Activated CD4-positive, alpha-beta T cell treated with anti-CD3 and anti-CD28 coated beads, Interleukin-2, amount 10 ng/mL, durations not matched to agents 24 days and 14 days (primary cell): ENCODE measurements at regions not wholly inside any gene's neighbourhood (a gene's known extent, or its start where the extent isn't known, plus 50 kb on each side); places are given as distances from the start of the nearest gene placed in this dataset.

ENCODE experiments used
- DNase-seq: peaks from one replicate; pipeline ENCODE4 v3.0.0; 2022
- H3K27ac Mint-ChIP-seq: one replicate; pipeline ENCODE4 v1.8.0; 2022; ENCODE audit warnings: mild to moderate bottlenecking, mixed read lengths
- H3K27me3 Mint-ChIP-seq: one replicate; pipeline ENCODE4 v1.8.0; 2022; ENCODE audit warnings: mixed read lengths
- H3K36me3 Mint-ChIP-seq: one replicate; pipeline ENCODE4 v1.8.0; 2022; ENCODE audit warnings: low read depth, mild to moderate bottlenecking, mixed read lengths
- H3K4me1 Mint-ChIP-seq: one replicate; pipeline ENCODE4 v1.8.0; 2021; ENCODE audit warnings: mixed read lengths
- H3K4me3 Mint-ChIP-seq: one replicate; pipeline ENCODE4 v1.8.0; 2022; ENCODE audit warnings: mild to moderate bottlenecking, moderate library complexity, mixed read lengths
- H3K9me3 Mint-ChIP-seq: one replicate; pipeline ENCODE4 v1.8.0; 2021; ENCODE audit warnings: mixed read lengths
- intact Hi-C: fragments of 100-400 bp; cut with micrococcal nuclease; formaldehyde crosslinking; loops from one replicate; pipeline ENCODE4 v1.15.1; 2023

GRCh38 chr3:118167571-118167970, 867.1 kb downstream of the IGSF11 start:
- intact Hi-C loops = no loop called here
- no peak for DNase-seq
- Mint-ChIP-seq H3K4me1 (no peaks in the 10 kb centered on the region), H3K27me3 (no peaks in the 10 kb centered on the region), H3K9me3 (peaks cover 12% of the 10 kb centered on the region), H3K36me3 (no peaks in the 10 kb centered on the region), H3K27ac (no peak overlapping the region), H3K4me3 (no peak overlapping the region)

GRCh38 chr3:118168175-118168574, 866.5 kb downstream of the IGSF11 start:
- Mint-ChIP-seq H3K4me3 (no peak overlapping the region), H3K27ac (no peak overlapping the region), H3K9me3 (peaks cover 12% of the 10 kb centered on the region), H3K4me1 (no peaks in the 10 kb centered on the region), H3K36me3 (no peaks in the 10 kb centered on the region), H3K27me3 (no peaks in the 10 kb centered on the region)
- intact Hi-C loops = no loop called here
- DNase-seq = no peak

- peaks cover 12% of the 10 kb centered on the region for H3K9me3 Mint-ChIP-seq
- H3K27me3 Mint-ChIP-seq = no peaks in the 10 kb centered on the region
- DNase-seq = no peak
- no peak overlapping the region for H3K4me3 Mint-ChIP-seq
- H3K27ac Mint-ChIP-seq = no peak overlapping the region
- H3K36me3 Mint-ChIP-seq = no peaks in the 10 kb centered on the region
- H3K4me1 Mint-ChIP-seq = no peaks in the 10 kb centered on the region
- intact Hi-C loops = no loop called here
Observed at GRCh38 chr3:118171236-118171852, 863.3 kb downstream of the IGSF11 start.

DNA sequence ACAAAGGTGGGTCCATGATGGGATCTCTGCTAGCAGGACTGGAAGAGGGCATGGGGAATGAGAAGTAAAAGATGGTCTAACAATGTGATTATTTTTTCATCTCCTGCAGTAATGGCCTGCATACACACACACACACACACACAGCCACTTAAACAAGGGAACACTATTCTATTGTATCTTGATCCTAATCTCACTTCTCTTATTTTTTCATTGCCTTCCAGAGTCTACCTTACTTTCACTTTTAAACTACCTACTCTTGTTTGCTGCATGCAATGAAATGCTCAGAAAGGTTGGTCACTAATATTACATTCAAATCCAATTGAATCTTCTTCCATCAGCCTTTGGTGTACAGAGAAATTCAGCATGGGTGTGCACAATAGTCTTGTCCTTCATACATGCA, 853.8 kb downstream of the IGSF11 start:
- intact Hi-C loops = no loop called here
- no peaks in the 10 kb centered on the region for H3K36me3 Mint-ChIP-seq
- H3K4me3 Mint-ChIP-seq = no peak overlapping the region
- peaks cover 6% of the 10 kb centered on the region for H3K9me3 Mint-ChIP-seq
- no peaks in the 10 kb centered on the region for H3K27me3 Mint-ChIP-seq
- no peak for DNase-seq
- no peaks in the 10 kb centered on the region for H3K4me1 Mint-ChIP-seq
- H3K27ac Mint-ChIP-seq = no peak overlapping the region

DNA sequence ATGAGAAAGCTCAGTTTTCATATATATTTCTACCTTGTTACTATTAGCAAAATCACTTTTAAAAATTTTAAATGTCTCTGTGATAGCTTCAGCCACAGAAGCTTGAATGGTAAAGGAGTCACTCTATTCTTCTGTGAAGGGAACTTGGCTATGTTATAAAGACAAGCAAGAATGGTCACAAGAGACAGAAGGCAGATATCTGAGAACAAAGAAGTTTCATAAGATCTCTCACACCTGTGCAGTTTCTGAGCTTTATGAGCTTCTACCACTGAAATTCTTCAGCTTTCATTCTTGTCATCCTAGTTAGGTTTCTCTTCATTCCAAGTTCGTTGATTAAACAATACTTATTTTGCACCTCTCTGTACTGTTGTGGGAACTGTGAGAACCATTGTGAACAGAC, 853.4 kb downstream of the IGSF11 start:
- intact Hi-C loops = no loop called here
- no peaks in the 10 kb centered on the region for H3K4me1 Mint-ChIP-seq
- H3K9me3 Mint-ChIP-seq = peaks cover 6% of the 10 kb centered on the region
- H3K27me3 Mint-ChIP-seq = no peaks in the 10 kb centered on the region
- no peak overlapping the region for H3K4me3 Mint-ChIP-seq
- DNase-seq = no peak
- H3K36me3 Mint-ChIP-seq = no peaks in the 10 kb centered on the region
- no peak overlapping the region for H3K27ac Mint-ChIP-seq

- intact Hi-C loops = no loop called here
- Mint-ChIP-seq H3K4me3 (no peak overlapping the region), H3K36me3 (no peaks in the 10 kb centered on the region), H3K27ac (no peak overlapping the region), H3K9me3 (peaks cover 7% of the 10 kb centered on the region), H3K27me3 (no peaks in the 10 kb centered on the region), H3K4me1 (no peaks in the 10 kb centered on the region)
- no peak for DNase-seq
Observed at GRCh38 chr3:118186051-118186450, 848.6 kb downstream of the IGSF11 start.

DNA sequence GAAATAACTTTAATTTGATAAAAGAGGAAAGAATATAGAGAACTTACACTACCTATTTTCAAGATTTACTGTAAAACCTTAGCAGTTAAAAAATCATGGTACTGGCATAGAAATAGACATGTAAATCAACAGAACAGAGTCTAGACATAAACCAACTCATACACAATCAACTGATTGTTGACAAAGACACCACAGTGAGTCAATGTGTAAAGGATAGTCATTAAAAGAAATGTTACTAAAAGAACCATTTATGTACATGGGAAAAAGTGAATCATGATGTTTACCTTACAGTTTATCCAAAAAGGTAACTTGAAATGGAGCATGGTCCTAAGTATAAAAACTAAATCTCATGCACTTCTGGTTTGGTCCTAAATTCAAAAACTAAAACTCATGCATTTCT, 847.4 kb downstream of the IGSF11 start:
- no peaks in the 10 kb centered on the region for H3K27me3 Mint-ChIP-seq
- H3K27ac Mint-ChIP-seq = no peak overlapping the region
- H3K9me3 Mint-ChIP-seq = peaks cover 10% of the 10 kb centered on the region
- intact Hi-C loops = no loop called here
- H3K36me3 Mint-ChIP-seq = no peaks in the 10 kb centered on the region
- no peak overlapping the region for H3K4me3 Mint-ChIP-seq
- no peak for DNase-seq
- H3K4me1 Mint-ChIP-seq = no peaks in the 10 kb centered on the region

DNA sequence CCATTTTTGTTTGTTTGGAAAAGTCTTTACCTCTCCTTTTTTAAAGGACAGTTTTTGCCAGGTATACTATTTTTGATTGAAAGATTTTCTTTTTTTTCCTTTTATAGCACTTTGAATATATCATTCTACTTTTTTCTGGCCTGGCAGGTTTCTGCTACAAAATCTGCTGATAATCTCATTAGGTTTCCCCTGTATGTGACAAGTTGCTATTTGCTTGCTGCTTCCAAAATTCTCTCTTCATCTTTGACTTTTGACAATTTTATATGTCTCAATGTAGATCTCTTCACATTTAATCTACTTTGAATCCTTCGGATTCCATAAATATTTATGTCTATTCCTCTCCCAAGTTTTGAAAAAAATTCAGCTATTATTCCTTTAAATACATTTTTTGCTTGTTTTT, 838.5 kb downstream of the IGSF11 start:
- H3K36me3 Mint-ChIP-seq = no peaks in the 10 kb centered on the region
- peaks cover 17% of the 10 kb centered on the region for H3K9me3 Mint-ChIP-seq
- H3K4me1 Mint-ChIP-seq = no peaks in the 10 kb centered on the region
- no peak overlapping the region for H3K4me3 Mint-ChIP-seq
- intact Hi-C loops = no loop called here
- DNase-seq = no peak
- no peaks in the 10 kb centered on the region for H3K27me3 Mint-ChIP-seq
- no peak overlapping the region for H3K27ac Mint-ChIP-seq

- Mint-ChIP-seq H3K4me1 (no peaks in the 10 kb centered on the region), H3K27ac (no peak overlapping the region), H3K9me3 (peaks cover 12% of the 10 kb centered on the region), H3K36me3 (no peaks in the 10 kb centered on the region), H3K27me3 (no peaks in the 10 kb centered on the region), H3K4me3 (no peak overlapping the region)
- no peak for DNase-seq
- intact Hi-C loops = no loop called here
Observed at GRCh38 chr3:118199044-118199443, 835.6 kb downstream of the IGSF11 start.

GRCh38 chr3:118204052-118204656, 830.5 kb downstream of the IGSF11 start:
- Mint-ChIP-seq H3K36me3 (no peaks in the 10 kb centered on the region), H3K27me3 (no peaks in the 10 kb centered on the region), H3K9me3 (no peaks in the 10 kb centered on the region), H3K4me3 (no peak overlapping the region), H3K4me1 (no peaks in the 10 kb centered on the region), H3K27ac (no peak overlapping the region)
- no peak for DNase-seq
- intact Hi-C loops = no loop called here

GRCh38 chr3:118207271-118207670, 827.4 kb downstream of the IGSF11 start:
- H3K27me3 Mint-ChIP-seq = no peaks in the 10 kb centered on the region
- no peaks in the 10 kb centered on the region for H3K4me1 Mint-ChIP-seq
- DNase-seq = no peak
- no peaks in the 10 kb centered on the region for H3K9me3 Mint-ChIP-seq
- intact Hi-C loops = no loop called here
- H3K27ac Mint-ChIP-seq = no peak overlapping the region
- no peak overlapping the region for H3K4me3 Mint-ChIP-seq
- no peaks in the 10 kb centered on the region for H3K36me3 Mint-ChIP-seq

DNA sequence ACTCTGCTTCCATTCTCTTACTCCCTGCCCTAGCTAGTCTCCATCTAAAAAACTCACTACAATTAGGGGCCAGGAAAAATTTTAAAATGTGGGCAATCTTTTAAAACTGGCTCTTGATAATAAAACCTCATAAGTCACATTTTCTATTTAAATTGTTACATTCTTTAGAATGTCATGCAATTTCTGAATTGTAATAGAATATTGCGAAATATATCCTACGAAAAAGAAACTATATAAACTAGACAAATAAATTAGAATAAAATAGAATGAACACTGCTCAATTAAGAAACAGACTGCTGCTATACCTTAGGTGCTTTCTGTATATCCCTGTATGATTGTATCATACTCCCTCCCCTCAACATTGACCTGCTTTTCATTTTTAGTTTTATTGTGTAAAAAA, 826.0 kb downstream of the IGSF11 start:
- no peaks in the 10 kb centered on the region for H3K27me3 Mint-ChIP-seq
- H3K4me3 Mint-ChIP-seq = no peak overlapping the region
- no peaks in the 10 kb centered on the region for H3K36me3 Mint-ChIP-seq
- H3K27ac Mint-ChIP-seq = no peak overlapping the region
- H3K4me1 Mint-ChIP-seq = no peaks in the 10 kb centered on the region
- no peak for DNase-seq
- intact Hi-C loops = no loop called here
- no peaks in the 10 kb centered on the region for H3K9me3 Mint-ChIP-seq

- H3K4me1 Mint-ChIP-seq = no peaks in the 10 kb centered on the region
Observed at GRCh38 chr3:118213892-118214291, 820.8 kb downstream of the IGSF11 start.

DNA sequence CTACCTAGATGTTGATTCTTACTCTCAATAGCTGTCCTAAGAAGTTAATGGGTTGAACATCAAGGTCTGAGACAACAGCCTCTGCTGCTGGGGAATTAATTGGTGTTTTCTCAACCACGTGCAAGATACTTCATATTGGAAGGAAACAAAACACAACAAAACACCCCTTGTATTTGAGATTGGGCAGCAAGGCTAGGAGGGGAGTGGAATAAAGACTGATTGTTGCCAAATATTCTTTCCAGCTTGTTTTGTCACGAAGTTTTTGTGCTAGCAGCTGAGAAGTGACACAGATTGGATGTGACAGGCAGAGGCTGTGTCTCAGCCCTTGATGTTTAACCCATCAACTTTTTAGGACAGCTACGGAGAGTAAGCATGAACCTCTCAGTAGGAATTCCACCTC, 808.4 kb downstream of the IGSF11 start:
- no peaks in the 10 kb centered on the region for H3K36me3 Mint-ChIP-seq
- no peak overlapping the region for H3K4me3 Mint-ChIP-seq

More at GRCh38 chr3:118213892-118214291, 820.8 kb downstream of the IGSF11 start:
- no peak for DNase-seq
- H3K27me3 Mint-ChIP-seq = no peaks in the 10 kb centered on the region
- H3K27ac Mint-ChIP-seq = no peak overlapping the region
- H3K4me3 Mint-ChIP-seq = no peak overlapping the region
- H3K9me3 Mint-ChIP-seq = no peaks in the 10 kb centered on the region
- intact Hi-C loops = no loop called here
- no peaks in the 10 kb centered on the region for H3K36me3 Mint-ChIP-seq

DNA sequence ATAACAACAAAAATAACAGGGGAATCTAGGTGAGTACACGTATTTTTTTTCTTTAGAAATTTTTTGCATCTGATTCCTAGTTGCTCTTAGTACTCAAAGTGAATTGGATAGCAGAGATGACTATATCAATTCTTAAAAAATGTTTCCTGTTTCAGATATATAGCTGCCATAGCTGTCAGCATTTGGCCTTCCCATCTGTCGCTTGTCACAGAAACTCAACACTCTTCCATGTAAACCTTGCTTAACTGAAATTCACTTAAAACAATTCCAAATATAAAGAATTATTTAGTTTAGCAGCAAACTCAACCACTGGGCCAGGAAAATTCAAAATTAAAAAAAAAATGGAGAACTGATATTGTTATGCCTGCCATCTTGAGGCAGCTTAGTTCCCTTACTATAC, 807.5 kb downstream of the IGSF11 start:
- no peaks in the 10 kb centered on the region for H3K27me3 Mint-ChIP-seq
- no peaks in the 10 kb centered on the region for H3K36me3 Mint-ChIP-seq
- H3K4me3 Mint-ChIP-seq = no peak overlapping the region
- no peaks in the 10 kb centered on the region for H3K4me1 Mint-ChIP-seq
- DNase-seq = no peak
- intact Hi-C loops = no loop called here
- H3K9me3 Mint-ChIP-seq = peaks cover 4% of the 10 kb centered on the region
- H3K27ac Mint-ChIP-seq = no peak overlapping the region

More for the DNA sequence above, 808.4 kb downstream of the IGSF11 start:
- Mint-ChIP-seq H3K9me3 (peaks cover 6% of the 10 kb centered on the region), H3K4me1 (no peaks in the 10 kb centered on the region), H3K27ac (no peak overlapping the region), H3K27me3 (no peaks in the 10 kb centered on the region)
- intact Hi-C loops = no loop called here
- no peak for DNase-seq
